ENCODE measurements at regions not wholly inside any gene's neighbourhood (a gene's known extent, or its start where the extent isn't known, plus 50 kb on each side); places are given as distances from the start of the nearest gene placed in this dataset.

DNA sequence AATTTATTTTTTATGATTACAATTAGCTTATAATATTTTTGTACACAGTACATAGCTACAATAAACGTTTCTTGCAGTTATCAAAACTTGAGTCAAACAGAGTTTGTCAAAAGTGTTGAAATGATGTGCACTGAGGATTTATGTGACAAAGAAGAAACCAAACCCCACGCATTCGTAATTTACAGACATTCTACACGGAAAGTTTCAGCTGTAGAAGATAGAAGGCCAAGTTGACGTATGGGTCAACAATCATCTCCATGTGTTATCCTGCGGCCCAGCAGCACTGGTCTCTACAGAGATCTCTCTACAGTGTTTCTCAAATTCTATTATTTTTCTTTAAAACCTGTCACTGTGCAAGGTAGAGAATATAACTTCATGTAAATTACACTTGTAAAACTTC is 1507.6 kb downstream of the PCDH9 start:
- no peak overlapping the region for H3K4me3 ChIP-seq
- H3K27me3 ChIP-seq (replicated peaks; ENCODE audit: insufficient read depth): no peaks in the 10 kb centered on the region
- H3K4me1 ChIP-seq (replicated peaks): no peaks in the 10 kb centered on the region
- intact Hi-C loops (cut with DNase I): no loop called here
- H3K9me3 ChIP-seq: no peaks in the 10 kb centered on the region
- H3K27ac ChIP-seq: no peak overlapping the region
- no peaks in the 10 kb centered on the region for H3K36me3 ChIP-seq
- 88% methylated on average over 6 of the region's 6 CpGs for WGBS
- no peak for DNase-seq (ENCODE audit: low spot score)
- TF ChIP-seq POLR2A (IDR thresholded peaks at IDR 0.05) (no peak), POLR2AphosphoS5 (IDR thresholded peaks at IDR 0.05) (no peak)
- TF ChIP-seq, protein P1, sequence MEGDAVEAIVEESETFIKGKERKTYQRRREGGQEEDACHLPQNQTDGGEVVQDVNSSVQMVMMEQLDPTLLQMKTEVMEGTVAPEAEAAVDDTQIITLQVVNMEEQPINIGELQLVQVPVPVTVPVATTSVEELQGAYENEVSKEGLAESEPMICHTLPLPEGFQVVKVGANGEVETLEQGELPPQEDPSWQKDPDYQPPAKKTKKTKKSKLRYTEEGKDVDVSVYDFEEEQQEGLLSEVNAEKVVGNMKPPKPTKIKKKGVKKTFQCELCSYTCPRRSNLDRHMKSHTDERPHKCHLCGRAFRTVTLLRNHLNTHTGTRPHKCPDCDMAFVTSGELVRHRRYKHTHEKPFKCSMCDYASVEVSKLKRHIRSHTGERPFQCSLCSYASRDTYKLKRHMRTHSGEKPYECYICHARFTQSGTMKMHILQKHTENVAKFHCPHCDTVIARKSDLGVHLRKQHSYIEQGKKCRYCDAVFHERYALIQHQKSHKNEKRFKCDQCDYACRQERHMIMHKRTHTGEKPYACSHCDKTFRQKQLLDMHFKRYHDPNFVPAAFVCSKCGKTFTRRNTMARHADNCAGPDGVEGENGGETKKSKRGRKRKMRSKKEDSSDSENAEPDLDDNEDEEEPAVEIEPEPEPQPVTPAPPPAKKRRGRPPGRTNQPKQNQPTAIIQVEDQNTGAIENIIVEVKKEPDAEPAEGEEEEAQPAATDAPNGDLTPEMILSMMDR (IDR thresholded peaks at IDR 0.05): no peak

DNA sequence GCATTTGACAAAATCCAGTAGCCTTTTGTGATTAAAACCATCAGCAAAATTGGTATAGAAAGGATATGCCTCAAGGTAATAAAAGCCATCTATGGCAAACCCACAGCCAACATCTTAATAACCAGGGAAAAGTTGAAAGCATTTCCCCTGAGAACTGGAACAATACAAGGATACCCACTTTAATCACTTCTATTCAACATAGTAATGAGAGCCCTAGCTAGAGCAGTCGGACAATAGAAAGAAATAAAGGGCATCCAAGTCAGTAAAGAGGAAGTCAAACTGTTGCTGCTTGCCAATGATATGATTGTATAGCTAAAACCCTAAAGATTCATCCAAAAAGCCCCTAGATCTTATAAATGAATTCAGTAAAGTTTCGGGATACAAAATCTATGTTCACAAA is 1510.3 kb downstream of the PCDH9 start:
- TF ChIP-seq POLR2AphosphoS5 (IDR thresholded peaks at IDR 0.05): no peak
- TF ChIP-seq, protein P1 (IDR thresholded peaks at IDR 0.05): no peak
- TF ChIP-seq POLR2A (IDR thresholded peaks at IDR 0.05): no peak
- no peaks in the 10 kb centered on the region for H3K27me3 ChIP-seq (replicated peaks; ENCODE audit: insufficient read depth)
- intact Hi-C loops (cut with DNase I): no loop called here
- H3K27ac ChIP-seq: no peak overlapping the region
- H3K36me3 ChIP-seq: no peaks in the 10 kb centered on the region
- no peak overlapping the region for H3K4me3 ChIP-seq
- 78% methylated on average over 2 of the region's 2 CpGs for WGBS
- no peak for DNase-seq (ENCODE audit: low spot score)
- no peaks in the 10 kb centered on the region for H3K4me1 ChIP-seq (replicated peaks)
- no peaks in the 10 kb centered on the region for H3K9me3 ChIP-seq

DNA sequence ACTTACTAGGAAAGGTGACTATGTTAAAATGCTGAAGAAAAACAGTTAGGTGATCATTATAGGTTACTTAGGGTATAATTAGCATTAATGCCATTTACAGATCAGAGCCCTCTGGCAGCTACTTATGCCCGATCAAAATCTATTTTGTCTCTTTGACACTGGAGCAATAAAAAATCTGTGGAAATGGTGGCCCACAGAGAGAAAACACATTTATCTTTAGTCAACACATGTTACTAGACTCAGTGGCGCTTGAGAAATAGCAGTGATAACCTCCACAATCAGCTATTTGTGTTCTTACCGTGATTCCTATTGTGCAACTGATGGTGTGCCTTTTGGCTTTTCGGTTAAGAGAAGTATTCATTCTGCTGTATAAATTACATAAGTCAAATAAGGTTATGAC is 1519.6 kb downstream of the PCDH9 start:
- Histone ChIP-seq H3K4me1 (replicated peaks) (no peaks in the 10 kb centered on the region), H3K9me3 (no peaks in the 10 kb centered on the region), H3K36me3 (no peaks in the 10 kb centered on the region), H3K4me3 (no peak overlapping the region), H3K27ac (no peak overlapping the region), H3K27me3 (replicated peaks; ENCODE audit: insufficient read depth) (no peaks in the 10 kb centered on the region)
- no peak for DNase-seq (ENCODE audit: low spot score)
- TF ChIP-seq, protein P1 (IDR thresholded peaks at IDR 0.05): no peak
- TF ChIP-seq POLR2A (IDR thresholded peaks at IDR 0.05): no peak
- TF ChIP-seq POLR2AphosphoS5 (IDR thresholded peaks at IDR 0.05): no peak
- intact Hi-C loops (cut with DNase I): no loop called here
- WGBS: 73% methylated on average over 4 of the region's 4 CpGs

DNA sequence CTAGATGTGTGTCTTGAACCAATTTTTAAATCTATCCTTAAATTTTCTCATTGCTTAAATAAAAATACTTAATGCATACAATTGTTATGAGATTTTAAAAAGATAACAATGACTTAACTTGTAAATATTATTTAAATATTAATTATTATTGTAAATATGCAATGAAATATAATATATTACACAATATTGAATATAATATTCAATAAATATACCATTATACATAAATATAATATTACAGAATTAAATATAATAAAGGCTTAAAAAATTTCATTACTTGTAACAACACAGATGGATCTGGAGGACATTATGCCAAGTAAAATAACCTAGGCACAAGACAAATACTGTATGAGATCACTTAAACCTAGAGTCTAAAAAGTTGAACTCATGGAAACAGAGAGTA is 1532.3 kb downstream of the PCDH9 start:
- Histone ChIP-seq H3K27me3 (replicated peaks; ENCODE audit: insufficient read depth) (no peaks in the 10 kb centered on the region), H3K4me3 (no peak overlapping the region), H3K4me1 (replicated peaks) (no peaks in the 10 kb centered on the region), H3K9me3 (no peaks in the 10 kb centered on the region), H3K27ac (no peak overlapping the region), H3K36me3 (no peaks in the 10 kb centered on the region)
- intact Hi-C loops (cut with DNase I): no loop called here
- DNase-seq (ENCODE audit: low spot score): no peak
- TF ChIP-seq POLR2A (IDR thresholded peaks at IDR 0.05) (no peak), POLR2AphosphoS5 (IDR thresholded peaks at IDR 0.05) (no peak)
- TF ChIP-seq, protein P1 (IDR thresholded peaks at IDR 0.05): no peak

DNA sequence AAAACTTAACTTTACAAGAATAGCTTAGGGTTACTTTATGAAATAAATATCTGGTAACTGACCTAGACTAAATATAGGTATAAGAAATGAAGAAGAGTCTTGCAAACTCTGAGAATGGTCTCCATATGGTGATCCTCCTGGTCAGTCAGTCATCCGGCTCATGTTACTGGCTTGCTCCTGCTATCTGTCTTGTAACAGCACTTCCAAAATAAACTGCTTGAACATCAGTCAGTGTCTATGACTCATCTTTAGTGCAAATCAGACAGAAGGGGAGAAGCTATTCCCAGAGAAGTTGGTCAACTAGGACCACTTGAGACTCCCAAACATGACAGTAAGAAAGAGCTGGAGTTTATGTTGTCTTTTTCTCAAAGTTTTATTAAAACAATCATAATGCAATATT is 1550.9 kb downstream of the PCDH9 start:
- H3K4me1 ChIP-seq (replicated peaks): no peaks in the 10 kb centered on the region
- TF ChIP-seq POLR2A (IDR thresholded peaks at IDR 0.05): no peak
- TF ChIP-seq POLR2AphosphoS5 (IDR thresholded peaks at IDR 0.05): no peak
- TF ChIP-seq, protein P1 (IDR thresholded peaks at IDR 0.05): no peak
- no peak overlapping the region for H3K4me3 ChIP-seq
- no peaks in the 10 kb centered on the region for H3K36me3 ChIP-seq
- no peak for DNase-seq (ENCODE audit: low spot score)
- H3K27me3 ChIP-seq (replicated peaks; ENCODE audit: insufficient read depth): no peaks in the 10 kb centered on the region
- no peak overlapping the region for H3K27ac ChIP-seq
- intact Hi-C loops (cut with DNase I): no loop called here
- WGBS: 57% methylated on average over 1 of the region's 1 CpG
- H3K9me3 ChIP-seq: no peaks in the 10 kb centered on the region

Measured in prostate gland (tissue), 2 donors.